NCI-H748 treated with DMSO at 0.1 percent for 48 hours (cell line): ENCODE measurements at regions not wholly inside any gene's neighbourhood (a gene's known extent, or its start where the extent isn't known, plus 50 kb on each side); places are given as distances from the start of the nearest gene placed in this dataset.

Experiments
- DNase-seq: peaks from one replicate; lab custom pipeline; 2025; lab: John Stamatoyannopoulos, UW

DNA sequence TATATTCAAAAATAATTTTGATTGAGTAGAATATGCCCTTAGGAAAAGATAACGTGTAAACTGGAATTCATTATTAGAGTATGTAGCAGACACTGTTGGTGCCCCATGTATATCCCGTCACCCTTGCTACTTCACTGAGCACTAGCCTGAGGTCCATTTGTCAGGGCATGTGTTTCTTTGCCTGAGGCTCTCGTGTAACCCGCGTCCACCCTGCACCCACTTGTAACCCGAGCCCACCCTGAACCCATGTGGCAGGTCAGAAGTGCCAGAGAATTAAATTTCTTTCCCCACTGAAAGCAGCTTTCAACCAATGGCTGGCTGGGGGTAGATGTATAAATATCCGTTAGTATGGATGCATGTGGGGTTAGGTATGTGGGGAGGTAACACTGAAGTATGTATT, 474.2 kb upstream of the ZNF385D start:
- no peak for DNase-seq

DNA sequence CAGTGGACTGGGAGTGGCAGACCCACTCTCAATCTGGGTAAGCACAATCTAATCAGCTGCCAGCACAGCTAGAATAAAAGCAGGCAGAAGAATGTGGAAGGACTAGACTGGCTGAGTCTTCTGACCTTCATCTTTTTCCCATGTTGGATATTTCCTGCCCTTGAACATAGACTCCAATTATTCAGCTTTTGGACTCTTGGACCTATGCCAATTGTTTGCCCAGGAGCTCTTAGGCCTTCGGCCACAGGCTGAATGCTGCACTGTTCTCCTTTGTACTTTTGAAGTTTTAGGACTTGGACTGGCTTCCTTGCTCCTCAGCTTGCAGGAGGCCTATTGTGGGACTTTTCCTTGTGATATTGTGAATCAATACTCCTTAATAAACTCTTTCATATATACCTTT, 477.7 kb upstream of the ZNF385D start:
- no peak for DNase-seq

DNA sequence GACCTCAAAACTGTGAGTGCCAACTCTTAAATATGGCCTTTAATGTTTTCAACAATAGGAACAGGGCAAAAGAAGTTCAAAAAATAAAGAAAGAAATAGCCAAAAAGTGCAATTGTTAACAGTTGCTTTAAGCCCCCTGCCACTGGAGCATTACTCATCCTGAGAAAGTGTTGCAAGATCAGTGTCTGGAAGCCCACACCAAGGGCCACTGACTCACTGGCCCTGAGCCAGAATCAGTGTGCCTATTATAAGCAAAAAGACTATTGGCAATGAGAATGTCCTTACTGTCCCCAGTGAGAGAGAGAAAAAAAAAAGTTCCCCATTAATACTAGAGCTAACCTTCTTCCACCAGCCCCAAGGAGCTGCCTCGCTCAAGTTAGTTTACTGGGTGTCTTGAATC, 480.1 kb upstream of the ZNF385D start:
- DNase-seq = no peak

DNA sequence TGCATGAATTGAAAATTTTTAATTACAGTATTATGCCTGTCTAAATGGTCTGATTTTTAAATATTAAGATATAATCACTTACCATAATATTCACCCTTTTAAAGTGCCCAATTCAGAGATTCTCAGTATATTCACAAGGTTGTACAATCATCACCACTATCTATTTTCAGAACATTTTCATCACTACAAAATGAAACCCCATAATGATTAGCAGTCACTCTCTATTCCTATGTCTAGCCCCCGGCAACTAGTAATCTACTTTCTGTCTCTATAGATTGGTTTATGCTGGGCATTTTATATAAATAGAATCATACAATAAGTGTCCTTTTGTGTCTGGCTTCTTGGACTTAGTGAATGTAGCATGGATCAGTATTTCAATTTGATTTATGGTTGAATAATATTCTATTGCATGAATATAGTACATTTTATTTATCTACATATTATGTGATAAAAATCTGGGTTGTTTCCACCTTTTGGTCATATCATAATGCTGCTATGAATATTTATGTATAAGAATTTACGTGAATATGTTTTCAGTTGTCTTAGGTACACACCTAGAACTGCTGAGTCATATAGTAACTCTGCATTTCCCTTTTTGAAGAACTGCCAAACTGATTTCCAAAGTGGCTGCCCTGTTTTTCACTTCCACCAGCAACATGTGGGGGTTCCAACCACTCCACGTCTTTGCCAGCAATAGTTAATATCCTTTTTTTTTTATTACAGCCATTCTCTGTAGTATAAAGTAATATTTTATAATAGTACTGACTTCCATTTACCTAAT, 485.7 kb upstream of the ZNF385D start:
- DNase-seq = no peak

DNA sequence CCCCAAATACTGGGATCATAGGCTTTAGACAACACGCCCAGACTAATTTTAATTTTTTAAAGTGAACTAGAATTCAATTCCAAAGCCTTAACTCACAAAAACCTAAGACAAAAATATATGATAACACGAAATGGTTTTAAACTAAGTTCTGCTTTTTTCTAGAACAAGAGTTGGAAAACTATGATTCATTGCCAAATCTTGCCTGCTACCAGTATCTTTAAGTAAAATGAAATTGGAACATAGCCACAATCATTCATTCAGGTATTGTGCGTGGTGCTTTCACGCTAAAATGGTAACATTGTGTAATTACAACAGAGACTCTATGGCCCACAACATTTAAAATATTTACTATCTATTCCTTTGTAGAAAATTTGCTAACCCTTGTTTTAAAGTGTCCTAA, 488.0 kb upstream of the ZNF385D start:
- no peak for DNase-seq

DNA sequence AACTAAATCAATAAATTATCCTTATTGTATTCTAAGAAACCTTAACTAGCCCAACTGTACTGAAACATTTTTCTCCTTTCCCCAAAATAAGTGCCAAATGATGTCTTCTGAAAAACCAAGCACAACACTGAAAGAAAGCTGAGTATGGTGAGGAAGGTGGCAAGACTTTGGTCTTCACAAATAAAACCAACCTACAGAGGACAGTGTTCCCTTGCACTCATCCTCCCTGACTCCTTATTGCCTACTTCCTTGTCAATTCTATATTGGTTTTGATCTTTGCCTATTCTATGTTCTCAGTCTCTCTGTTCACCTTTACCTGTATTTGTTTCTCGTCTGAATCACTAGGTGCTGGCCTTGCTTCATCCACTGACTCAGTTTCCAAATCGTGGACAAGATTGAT, 490.1 kb upstream of the ZNF385D start:
- no peak for DNase-seq

DNA sequence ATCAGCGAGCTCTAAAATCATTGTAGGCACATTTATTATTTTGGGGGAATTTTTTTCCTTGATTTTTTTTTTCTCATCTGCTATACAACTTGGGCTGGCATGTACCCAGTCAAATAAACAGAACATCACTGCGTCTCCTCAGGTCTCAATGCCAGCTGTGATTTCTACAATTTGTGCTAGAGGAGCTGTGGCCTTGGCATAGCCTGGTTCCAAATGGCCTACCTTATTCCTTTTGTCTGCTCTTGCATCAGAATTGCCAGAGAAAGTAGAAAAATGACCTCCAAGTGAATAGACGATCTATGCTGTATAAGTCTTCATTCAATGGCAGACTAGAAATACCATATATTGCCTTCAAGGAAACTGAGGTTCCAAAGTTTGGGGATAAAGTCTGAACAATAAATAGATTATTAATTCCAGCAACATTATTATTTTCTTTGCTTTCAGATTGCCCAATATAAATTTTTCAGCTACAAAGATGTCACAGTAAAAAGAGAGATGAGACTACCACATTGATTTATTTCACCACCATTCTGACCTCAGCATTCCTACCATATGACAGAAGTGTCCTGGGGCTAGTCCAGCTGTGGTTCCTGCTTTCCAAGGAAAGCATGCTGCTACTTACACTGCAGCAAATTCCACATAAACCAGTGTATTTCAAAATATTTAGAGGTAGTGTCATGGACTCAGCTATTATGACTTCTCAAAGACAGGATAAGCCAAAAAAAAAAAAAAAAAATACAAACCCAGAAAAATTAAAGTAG, 493.9 kb upstream of the ZNF385D start:
- no peak for DNase-seq

DNA sequence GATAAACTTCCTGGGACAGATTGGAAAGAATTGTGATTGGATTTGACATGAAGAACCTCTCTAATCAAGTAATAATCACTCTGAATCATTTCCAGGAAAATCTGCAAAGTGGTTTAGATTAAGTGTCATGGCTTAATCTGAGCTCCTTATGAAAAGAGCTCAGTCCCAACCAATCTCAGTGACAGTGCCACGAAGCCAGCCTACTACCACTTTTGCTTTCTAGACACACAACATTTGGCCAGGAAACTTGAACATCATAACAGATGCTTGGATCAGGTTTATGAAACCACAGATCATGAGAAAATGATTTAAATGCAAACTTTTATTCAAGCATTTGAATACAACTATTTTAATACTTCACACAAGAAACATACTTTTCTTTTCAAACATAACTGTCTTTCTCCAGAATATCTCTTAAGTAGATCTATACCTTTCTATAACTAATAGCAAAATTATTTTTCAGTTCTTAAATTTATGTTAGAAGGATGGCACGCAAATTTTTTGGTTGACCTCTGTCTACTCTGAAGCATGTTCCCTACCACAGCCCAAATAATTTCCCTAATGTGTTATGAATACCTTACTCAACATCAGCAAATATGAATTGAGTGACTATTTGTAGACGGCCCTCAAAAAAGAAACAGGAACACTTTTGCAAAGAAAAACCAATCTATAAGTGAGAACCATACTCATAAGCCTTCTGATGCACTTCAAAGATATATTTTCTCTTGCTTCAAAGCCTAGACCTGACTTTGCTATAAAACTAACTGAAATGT, 495.0 kb upstream of the ZNF385D start:
- DNase-seq = no peak

DNA sequence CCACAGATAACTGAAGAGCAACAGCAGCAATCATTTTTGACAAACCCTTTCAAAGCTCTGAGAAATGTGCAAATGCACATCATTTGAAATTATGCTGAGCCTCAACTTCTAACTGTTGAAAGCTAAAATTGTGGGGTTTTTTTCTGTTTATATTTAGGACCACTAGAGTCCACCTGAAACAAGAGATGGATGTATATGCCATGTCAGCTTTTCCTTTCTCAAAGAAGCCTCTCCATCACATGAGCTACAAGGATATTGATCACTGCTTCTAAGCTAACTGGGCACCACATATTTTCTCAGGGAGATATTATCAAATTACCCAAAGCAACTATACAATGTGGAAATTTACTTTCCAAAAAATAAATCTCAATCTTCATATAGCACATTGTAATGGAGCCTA, 498.6 kb upstream of the ZNF385D start:
- DNase-seq = no peak

DNA sequence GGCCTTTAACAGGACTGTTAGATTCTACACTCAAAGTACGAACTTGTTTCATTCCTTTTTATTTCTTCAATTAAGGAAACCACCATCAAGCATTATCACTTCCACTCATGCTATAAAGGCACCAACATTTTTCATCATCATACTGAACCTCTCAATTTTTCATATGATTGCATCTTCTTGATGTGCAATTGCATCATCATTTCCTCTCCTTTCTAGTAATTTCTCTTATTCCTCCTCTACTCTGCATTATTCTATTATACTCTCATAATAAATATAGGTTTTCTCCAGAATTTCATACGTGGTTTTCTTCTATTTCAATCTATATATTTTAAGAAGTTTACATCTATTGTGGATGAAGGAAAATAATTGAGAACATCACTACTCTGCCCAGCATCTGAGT, 506.2 kb upstream of the ZNF385D start:
- DNase-seq = no peak

DNA sequence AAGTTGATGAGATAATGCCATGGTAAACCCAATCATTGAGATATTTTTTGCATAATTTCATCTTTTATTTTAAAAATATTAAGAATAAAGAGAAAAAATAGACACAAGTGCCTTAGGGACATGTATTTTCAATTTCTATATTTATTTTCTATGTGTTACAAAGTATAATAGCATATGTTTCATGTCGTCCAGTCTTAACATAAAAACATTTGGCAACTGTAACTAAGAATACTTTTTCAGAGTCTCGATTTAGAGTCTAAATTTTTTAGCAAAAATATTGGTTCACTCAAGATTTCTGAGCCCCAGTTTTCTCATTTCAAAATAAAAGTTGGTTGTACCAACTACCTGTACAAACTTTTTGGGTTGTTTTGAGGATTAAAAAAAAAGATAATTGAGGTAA, 511.4 kb upstream of the ZNF385D start:
- no peak for DNase-seq

DNA sequence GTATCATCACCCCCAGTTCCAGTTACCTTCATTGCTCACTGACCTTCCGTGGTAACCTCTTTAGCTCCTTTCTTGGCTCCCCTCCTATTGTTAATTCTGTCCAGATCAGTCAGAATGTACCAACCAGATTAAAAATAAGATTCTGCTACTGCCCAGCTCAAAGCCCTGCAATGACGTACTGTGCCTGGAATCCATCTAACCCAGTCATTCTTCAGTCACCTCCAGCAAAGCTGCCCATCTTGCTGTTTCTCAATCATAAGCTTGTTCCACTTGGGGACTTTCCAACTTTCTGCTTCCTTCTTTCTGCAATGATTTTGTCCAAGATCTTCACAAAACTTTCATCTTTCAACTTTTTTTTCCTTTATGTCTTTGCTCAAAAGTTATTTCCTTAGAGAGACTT, 512.0 kb upstream of the ZNF385D start:
- no peak for DNase-seq

DNA sequence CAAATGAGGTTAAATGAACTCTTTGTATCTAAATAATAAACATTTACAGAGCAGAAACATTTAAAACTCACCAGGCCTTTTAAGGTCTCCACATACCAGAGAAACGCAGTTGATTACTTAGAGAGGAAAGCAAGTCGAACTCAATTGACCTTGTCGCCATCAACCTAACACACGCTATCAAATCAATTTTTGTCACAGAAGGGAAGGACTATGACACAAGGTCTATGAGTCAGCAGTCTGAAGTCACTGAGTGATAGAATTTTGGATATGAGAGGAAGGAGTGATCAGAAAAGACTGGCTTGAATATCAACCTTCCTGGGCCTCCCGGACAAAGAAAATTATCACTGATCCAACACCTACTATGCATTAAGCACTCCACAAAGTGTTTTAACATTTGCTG, 514.4 kb upstream of the ZNF385D start:
- no peak for DNase-seq

DNA sequence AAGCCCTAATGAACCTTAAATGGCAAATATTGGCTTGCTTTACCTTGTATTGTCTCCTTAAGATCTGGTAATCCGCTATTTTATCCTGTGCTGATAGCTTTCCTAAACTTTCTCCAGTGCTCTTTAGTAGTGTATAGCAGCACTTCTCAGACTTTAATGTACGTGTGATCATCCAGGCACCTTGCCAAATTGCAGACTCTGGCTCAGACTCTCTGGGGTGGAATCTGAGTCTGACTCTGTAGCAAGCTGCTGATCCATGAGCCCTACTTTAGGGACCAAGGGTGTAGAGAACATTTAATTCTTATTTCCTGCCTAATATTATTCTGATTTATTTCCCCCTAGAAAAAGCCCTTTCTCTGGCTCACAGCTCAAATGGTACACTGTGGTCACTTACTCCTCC, 518.8 kb upstream of the ZNF385D start:
- no peak for DNase-seq

DNA sequence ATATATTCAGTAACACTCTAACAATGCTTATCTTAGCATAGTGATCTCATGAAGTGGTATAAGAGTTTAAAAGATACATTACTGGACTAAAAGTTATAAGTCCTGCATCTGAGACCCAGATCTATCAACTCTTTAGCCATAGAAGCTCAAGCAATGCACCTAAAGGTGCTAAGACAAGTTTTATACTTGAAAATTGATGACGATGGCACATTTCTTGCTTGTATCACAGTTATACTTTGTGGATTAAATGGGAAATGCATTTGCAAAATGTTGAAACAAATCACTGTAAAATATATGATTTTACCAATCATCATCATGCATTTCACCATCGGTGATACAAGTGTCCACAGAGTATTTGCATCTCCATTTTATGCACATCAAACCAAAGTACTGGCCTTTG, 525.3 kb upstream of the ZNF385D start:
- DNase-seq = no peak

DNA sequence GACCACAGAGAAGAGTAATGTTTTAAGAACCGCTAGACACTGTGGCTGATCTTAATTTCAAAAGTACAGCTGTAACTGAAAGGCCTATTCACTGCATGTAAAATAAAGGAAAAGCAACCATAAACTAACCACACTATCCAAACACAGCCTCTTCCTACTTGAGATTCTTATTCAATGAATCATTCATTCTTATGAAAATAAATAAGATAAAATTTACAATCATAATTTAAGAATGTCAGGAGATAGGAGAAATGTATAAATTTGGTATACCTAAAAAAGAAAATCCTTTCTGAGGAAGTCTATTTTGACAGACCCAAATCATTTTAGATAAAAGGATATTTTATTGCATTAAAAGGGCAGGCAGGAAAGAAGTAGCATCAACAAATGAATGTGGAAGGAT, 533.5 kb upstream of the ZNF385D start:
- no peak for DNase-seq

DNA sequence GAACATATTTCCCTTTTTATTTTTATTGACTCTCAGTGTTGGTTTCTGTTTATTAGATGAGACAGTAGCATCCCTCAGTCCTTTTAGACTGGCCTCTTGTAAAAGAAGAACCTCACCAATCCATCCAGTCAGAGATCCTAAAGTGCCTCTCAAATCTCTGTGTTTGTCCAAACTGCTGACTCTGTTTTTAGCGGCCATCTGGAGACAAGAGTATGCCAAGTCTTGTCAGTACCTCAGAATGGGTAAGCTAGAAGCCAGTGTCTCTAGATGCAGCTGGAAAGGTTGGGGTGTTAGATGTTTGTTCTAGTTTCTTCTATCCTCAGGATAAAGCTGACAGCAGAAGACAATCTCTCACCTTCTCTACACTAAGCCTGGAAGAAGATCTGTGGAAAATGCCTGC, 537.7 kb upstream of the ZNF385D start:
- DNase-seq = no peak

DNA sequence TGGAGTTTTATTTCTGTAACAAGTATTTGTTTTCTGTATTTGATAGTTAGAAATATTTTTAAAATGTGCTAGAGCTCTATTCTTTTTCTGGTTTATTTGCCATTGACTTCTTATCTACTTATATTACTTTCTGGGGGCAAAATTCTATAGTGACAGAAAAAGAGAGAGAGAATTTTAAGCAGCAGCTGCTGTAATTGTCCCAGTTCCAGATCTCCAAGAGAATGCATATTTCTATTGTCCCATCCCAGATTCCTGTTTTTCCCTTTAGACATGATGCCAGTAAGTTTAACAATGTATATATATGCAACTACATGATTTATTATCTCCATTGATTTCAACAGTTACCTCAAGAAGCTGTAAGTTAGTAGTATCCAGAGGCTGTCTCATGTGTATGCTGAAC, 541.7 kb upstream of the ZNF385D start:
- no peak for DNase-seq

DNA sequence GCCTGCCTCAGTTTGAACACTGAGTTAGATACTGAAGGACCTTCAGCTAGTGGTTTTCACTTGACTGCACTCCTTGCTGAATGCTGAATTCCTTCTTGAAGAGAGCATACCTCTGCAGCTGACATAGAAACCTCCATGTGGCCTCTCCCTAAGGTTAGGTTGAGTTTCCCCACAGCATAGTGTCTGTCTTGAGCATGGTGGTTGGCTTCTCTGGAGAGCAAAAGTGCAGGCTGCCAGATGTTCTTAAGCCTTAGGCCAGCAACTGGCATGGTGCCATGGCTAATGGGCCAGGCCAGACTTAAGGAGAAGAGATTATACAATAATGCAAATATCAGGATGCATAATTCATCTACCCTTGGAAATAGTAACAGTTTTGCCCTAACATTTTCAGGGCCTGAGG, 545.6 kb upstream of the ZNF385D start:
- no peak for DNase-seq

DNA sequence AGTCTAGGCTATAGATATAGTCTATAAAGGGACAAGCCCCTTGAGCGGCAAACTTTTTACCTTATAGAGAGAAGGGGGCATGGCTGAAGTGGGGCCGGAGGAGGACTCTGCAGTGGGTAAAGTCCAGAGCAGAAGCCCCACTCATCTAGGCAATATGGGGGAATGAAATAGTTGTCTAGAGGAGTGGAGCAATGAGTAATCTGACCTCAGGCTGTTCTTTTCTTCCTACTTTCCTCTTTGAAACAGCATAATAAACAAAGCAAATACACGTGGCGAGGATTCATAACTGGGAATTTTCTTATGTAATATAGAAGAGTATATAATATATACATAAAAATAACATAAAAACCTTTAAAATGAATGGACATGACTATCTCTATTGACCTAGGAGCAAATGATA, 546.4 kb upstream of the ZNF385D start:
- DNase-seq = no peak

DNA sequence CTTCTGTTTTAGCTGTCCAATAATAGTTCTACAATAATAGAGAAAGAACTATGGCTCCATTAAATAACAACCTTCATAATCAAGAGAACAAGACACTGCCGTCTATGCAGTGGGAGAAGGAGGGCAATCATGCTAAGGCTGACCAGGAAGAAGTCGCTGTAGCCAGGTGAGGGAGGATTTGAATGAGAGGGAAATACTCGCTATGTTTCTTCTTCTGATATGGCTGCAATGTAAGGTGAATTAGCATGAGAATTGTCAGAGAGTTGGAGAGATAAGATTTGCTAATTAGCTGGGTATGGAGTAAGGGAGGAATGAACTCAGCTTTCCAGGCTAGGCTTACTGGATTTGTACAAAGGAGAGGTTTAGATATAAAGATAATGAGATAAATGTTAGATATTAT, 555.4 kb upstream of the ZNF385D start:
- no peak for DNase-seq

DNA sequence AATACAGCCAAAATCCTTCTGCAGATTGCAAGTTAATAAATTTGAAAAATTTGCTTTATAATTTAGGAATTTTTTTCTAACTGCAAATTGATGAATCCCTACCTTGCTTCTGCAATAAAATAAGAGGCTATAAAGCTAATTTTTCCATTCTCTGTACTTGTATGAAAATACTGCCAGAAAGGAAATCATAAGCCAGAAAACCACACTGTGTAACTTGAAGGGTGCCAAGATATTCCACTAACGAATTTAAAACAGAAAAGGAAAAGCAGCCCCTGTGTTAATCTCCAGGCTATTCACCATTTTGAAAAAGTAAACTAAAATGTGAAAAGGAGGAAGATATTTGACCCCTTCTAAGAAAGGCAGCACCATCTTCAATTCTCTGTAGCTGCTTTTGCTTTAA, 557.9 kb upstream of the ZNF385D start:
- DNase-seq = no peak

DNA sequence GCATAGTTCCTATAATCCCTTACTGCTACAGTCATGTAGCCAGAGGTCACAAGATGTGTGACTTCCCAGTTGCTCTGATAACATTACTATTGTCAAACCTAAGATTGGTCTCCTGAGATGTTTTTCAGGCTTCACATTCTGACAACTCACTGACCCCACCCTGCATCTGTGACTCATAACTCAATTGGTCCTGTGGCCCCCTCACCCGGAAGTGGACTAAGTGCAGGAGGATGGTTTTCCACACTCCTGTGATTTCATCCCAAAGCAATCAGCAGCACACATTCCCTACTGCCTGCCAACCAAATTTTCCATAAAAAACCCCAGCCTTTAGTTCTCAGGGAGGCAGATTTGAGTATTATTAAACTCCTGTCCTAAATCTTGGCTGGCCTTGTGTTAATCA, 564.9 kb upstream of the ZNF385D start:
- DNase-seq = no peak
